CD4-positive, alpha-beta T cell treated with Interleukin-15 for 1 hour (primary cell): ENCODE measurements at regions not wholly inside any gene's neighbourhood (a gene's known extent, or its start where the extent isn't known, plus 50 kb on each side); places are given as distances from the start of the nearest gene placed in this dataset.

Experiments used
- DNase-seq: peaks from one replicate; pipeline ENCODE4 v3.0.0-alpha.2; 2020

DNA sequence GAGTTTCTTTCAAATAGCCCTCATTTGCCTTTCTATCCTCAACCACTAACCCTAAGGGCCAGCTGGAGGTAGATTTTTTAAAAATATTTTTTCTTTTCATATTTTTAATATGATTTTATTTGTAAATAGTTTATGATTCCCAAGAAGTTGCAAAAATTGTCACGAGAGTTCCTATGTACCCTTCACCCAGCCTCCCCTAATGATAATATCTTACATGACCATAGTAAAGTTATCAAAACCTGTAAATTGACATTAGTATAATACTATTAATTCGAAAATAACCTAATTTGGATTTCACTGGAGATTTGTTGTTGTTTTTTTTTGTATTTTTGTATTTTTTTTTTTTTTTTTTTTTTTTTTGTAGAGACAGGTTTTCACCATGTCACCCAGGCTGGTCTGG, 495.5 kb downstream of the MIAT start:
- no peak for DNase-seq

- DNase-seq = no peak
These were observed 496.0 kb downstream of the MIAT start for GRCh38 chr22:27153386-27153785.

- DNase-seq = no peak
These were observed 497.3 kb downstream of the MIAT start for GRCh38 chr22:27154717-27155116.

DNA sequence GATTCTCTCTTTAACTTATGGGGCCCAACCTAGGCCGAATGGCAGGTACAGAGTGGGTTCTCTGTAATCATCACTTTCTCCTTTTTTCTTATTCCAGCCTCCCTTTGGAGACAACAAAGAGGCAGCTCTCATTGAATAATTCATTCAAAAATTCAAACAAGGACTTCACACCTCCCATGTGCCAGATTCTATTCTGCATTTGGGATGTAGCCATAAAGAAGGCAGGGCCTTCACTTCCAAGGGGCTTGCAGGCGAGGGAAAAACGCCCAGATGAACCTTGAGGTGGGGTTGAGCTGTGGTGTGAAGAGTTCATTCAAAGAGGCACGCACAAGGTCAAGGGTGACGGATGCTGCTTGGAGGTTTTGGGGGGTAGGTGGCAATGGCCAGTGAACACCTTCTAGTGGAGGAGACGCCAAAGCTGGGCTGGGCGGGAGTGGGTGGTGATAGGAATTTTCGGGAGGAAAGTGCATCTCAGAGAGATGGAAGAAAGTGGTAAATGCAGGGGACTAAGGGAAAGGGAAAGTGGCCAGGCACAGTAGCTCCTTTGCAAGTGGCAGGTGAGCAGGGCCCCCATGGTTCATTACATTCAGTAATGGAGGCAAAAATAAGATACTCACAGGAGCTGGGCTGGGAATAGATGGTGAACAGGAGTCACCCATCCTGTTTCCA, 499.6 kb downstream of the MIAT start:
- DNase-seq = no peak

- no peak for DNase-seq
These were observed 500.4 kb downstream of the MIAT start for GRCh38 chr22:27157666-27158370.

DNA sequence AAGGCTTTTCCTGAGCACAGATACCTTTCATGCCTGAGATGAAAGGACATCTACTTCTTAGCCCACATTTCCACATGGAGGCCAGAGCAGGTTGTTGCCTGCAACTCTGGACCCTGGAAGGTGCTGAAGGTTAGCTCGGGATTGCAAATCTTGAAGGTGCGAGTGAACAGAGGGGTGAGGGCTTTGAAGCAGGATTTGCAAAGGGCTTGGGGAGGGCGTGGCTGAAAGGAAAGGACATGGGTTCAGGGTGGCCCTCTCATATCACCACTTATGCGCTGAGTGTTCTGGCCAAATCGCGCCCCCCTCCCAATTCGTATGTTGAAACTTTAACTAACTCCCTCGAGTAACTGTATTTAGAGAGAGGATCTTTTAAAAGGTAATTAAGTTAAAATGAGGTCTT, 501.6 kb downstream of the MIAT start:
- no peak for DNase-seq

DNA sequence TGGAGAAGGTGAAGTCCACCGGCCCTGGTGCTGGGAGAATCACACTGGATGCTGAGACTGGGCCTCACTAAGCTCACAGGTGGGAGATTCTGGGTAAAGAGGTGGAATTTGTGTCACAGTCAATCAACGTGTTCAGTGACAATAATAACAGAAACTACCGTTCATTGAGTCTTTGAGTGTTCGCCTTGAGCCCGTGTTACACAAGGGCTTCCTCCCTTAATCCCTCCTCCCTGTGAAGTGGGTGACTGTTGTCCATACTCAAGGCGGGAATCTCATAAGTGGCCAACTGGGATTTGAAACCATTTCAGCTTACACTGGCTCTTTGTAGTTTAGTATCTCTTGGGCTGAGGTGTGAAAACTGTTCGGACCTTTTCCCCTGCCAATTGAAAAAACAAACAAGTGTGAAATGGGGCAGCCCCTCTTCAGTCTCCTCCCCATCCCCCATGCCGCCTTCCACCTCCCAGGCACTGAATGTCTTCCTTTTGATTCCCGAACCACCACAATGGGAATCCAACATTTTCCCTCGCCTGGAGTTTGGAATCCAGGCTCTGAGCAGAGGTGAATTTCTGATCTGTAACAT, 502.4 kb downstream of the MIAT start:
- no peak for DNase-seq

DNA sequence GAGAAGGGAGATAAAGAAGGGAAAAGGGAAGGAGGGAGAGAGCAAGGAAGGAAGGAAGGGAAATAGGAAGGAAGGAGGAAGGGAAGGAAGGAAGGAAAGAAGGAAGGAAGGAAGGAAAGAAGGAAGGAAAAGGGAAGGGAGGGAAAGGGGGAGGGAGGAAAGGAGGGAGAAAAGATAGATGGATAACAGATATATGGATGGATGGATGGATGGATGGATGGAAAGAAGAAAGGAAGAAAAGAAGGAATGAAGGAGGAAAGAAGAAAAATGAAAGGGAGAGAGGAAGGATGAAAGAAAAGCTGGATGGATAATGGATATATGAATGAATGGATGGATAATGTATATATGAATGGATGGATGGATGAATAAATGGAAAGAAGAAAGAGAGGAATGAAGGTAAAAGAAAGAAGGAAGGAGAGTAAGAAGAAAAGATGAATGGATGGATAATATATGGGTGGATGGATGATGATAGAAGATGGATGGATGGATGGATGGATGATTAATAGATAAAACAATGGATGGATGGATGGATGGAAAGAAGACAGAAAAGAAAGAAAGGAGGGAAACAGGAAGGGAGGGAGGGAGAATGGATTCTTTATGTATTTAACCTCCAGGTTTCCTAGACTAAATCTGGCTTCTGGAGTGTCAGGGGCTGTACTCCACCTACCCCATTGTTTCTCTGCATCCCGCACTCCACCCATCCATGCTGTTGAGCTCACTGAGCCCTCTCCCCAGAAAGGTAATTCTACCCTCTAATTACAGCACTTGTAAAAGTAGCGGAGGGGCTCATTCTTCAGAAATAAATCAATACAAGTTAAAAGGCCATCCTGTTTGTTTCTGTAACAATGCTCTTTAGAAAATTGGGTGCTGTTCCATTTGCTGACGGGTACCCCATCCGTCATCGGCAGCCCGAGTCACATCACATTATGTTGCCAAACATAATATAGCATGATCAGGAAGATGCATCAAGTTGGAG, 506.1 kb downstream of the MIAT start:
- DNase-seq = no peak

- no peak for DNase-seq
These were observed 507.6 kb downstream of the MIAT start for GRCh38 chr22:27164781-27165503.

GRCh38 chr22:27168681-27169080, 511.3 kb downstream of the MIAT start:
- no peak for DNase-seq

GRCh38 chr22:27170491-27170890, 513.1 kb downstream of the MIAT start:
- no peak for DNase-seq

GRCh38 chr22:27171212-27171611, 513.8 kb downstream of the MIAT start:
- no peak for DNase-seq

DNA sequence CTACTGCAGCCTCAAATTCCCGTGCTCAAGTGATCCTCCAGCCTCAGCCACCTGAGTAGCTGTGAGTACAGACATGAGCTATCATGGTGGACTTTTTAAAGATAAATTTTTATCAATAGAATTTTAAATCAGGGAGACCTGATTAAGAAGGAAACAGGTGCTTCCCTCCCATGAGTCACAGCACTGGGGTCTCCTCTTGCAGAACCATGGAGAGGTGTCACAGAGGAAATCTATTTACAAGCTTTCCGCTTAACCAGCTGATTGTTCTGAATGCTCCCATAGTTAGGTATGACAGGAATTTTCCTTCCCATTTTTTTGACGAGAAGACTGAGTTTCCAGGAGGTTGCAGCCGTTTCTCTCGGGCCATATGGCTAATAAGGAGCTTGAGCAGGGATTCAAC, 516.1 kb downstream of the MIAT start:
- DNase-seq = no peak

DNA sequence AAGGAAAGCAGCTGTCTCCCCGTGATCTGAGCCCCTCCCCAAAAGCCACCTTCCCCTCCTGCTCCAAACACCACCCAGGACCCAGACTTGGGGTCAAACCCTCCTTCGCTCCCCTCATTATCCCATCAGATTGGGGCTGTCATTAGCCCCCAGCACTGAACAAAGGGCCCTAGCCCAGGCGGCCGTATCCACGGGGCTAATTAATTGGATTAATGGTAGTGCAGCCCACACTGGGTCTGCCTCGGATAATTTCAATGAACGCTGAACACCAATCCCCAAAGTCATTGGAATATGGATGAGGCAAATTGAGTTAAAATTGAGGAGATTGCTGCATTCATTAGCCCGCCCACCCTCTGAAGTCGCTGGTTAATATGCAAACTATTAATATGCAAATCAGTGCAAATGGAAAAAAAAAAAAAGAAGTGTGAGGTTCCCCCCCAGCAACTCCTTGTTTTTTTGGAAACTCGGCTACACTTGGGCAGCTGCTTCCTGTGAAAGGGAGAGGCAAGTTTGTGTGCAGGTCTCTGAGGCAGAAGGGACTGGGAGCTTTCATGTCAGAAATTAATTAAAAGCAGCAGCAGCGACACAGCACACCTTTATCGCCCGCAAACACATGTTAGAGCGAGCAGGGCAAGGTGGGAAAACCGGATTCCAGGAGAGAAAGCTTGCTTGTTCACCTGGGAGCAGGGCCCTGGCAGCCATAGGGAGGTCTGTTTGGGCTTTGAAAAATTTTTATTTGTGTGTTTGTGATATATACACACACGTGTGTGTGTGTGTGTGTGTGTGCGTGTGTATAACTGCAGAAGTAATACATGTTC, 517.8 kb downstream of the MIAT start:
- no peak for DNase-seq

DNA sequence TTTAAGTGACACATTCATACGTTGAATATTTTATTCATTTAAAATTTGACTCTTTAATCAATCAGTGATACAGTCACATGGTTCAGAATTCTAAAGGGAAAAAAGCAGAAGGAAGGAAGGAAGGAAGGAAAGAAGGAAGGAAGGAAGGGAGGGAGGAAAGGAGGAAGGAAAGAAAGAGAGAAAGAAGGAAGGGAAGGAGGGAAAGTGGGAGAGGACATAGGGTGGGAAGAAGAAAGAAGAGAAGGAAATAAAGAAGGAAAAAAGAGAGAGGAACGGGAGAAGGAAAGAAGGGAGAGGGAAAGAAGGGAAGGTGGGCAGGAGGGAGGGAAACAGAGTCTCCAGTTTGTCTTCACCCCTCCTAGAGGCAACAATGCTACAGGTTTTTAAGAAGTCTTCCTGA, 518.6 kb downstream of the MIAT start:
- DNase-seq = no peak

DNA sequence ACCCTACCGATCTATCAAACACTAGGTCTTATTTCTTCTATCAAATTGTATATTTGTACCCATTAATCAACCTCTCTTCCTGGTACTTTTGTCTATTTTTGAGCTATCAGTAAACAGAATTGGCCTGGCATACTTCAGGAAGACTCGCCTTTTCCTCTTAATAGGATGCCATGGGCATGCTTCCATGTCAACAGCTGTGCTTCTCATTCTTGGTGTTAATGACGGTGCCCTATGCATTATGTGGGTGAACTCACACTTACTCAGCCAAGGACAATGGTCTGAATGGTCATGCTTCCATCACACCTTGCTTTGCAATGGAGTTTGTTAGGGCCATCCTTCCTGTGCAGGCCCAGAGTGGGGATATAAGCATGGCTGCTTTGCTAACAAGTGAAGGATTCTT, 521.8 kb downstream of the MIAT start:
- no peak for DNase-seq

GRCh38 chr22:27181537-27181936, 524.1 kb downstream of the MIAT start:
- no peak for DNase-seq

- DNase-seq = no peak
These were observed 526.1 kb downstream of the MIAT start for GRCh38 chr22:27183474-27183873.

DNA sequence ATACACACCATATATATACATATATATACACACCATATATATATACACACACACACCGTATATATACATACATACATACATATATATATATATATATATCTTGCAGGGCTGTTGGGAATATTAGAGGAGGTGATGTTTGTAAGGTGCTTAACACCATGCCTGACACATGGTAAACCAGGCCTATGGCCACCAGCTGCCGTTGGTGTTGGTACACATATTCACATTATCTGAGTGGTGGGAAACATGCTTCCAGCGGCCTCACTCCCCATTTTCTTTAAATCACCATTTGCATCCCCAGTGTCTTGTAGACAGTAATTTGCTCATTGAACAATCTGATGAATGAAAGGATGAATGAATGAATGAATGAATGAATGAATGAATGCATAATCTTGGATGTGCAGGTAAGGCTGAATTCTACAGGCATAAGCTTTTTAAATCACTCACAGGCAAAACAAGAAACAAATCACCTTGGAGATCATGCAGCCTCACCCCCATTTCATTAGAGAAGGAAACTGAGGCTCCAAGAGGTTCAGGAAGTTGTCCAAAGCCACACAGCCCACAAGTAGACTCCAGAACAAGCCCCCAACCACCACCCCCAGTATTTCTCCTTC, 527.8 kb downstream of the MIAT start:
- DNase-seq = no peak

- no peak for DNase-seq
These were observed 528.4 kb downstream of the MIAT start for GRCh38 chr22:27185760-27186302.

DNA sequence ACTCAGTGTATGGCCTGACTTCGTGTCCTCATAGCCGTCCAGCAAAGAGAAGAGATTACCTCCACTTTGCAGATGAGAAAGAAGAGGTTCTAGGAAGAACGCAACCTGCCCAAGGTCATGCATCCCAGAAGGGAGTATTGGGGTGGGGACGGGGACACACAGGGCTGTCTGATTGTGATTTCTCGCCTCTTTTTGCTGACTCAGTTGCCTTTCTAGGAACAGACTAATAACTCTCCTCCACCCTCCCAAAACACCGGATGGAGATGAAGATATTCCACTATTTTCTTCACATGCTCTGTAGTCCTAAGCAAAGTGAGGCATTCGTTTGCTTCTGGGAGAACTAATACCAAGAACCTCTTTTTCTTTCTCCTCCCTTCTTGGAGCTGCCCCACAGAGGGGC, 529.3 kb downstream of the MIAT start:
- no peak for DNase-seq
